Cardiac septum (tissue), 1 donor: ENCODE measurements at regions not wholly inside any gene's neighbourhood (a gene's known extent, or its start where the extent isn't known, plus 50 kb on each side); places are given as distances from the start of the nearest gene placed in this dataset.
"Not testable (repeated sequence)": the region's sequence is repeated elsewhere in the genome, so short reads cannot be mapped to it uniquely, and the experiment has no call there.

Experiments
- DNase-seq: peaks from one replicate; pipeline ENCODE4 v3.0.0-alpha.2; 2020; ENCODE audit warnings: low spot score
- intact Hi-C: fragments of 100-400 bp; cut with DNase I; formaldehyde crosslinking; loops from one replicate; pipeline ENCODE4 v1.14.0; 2022
- donor health status: DM: no; HTN: no; CAD: no.

- no peak for DNase-seq
- intact Hi-C loops, result no loop called here
These were observed 150.2 kb downstream of the UQCRFS1 start for GRCh38 chr19:29062475-29063435.

GRCh38 chr19:29060813-29061364, 152.1 kb downstream of the UQCRFS1 start:
- no peak for DNase-seq
- intact Hi-C loops, result no loop called here

GRCh38 chr19:29056535-29056934, 156.4 kb downstream of the UQCRFS1 start:
- intact Hi-C loops, result no loop called here
- no peak for DNase-seq

- DNase-seq, result peak; percentile 35
- intact Hi-C loops, result no loop called here
These were observed 157.9 kb downstream of the UQCRFS1 start for GRCh38 chr19:29054886-29055675.

GRCh38 chr19:29048873-29049272, 164.1 kb downstream of the UQCRFS1 start:
- DNase-seq, result no peak
- intact Hi-C loops, result no loop called here

- peak; percentile 27 for DNase-seq
- intact Hi-C loops, result no loop called here
These were observed 167.2 kb downstream of the UQCRFS1 start for GRCh38 chr19:29045679-29046254.

GRCh38 chr19:29044037-29044436, 168.9 kb downstream of the UQCRFS1 start:
- DNase-seq, result peak; percentile 24

GRCh38 chr19:29042450-29042849, 170.5 kb downstream of the UQCRFS1 start:
- peak; percentile 29 for DNase-seq
- intact Hi-C loops, result no loop called here

More at GRCh38 chr19:29044037-29044436, 168.9 kb downstream of the UQCRFS1 start:
- intact Hi-C loops, result no loop called here

GRCh38 chr19:29040951-29041350, 172.0 kb downstream of the UQCRFS1 start:
- intact Hi-C loops, result no loop called here
- no peak for DNase-seq

- peak; percentile 26 for DNase-seq
- intact Hi-C loops, result no loop called here
These were observed 172.7 kb downstream of the UQCRFS1 start for GRCh38 chr19:29040292-29040691.

GRCh38 chr19:29039036-29039435, 173.9 kb downstream of the UQCRFS1 start:
- intact Hi-C loops, DNase-seq: not testable (repeated sequence)

GRCh38 chr19:29031216-29031615, 181.7 kb downstream of the UQCRFS1 start:
- DNase-seq, result no peak
- intact Hi-C loops, result no loop called here

GRCh38 chr19:29029268-29029958, 183.5 kb downstream of the UQCRFS1 start:
- intact Hi-C loops, result no loop called here

GRCh38 chr19:29022599-29022998, 190.4 kb downstream of the UQCRFS1 start:
- intact Hi-C loops, result no loop called here
- DNase-seq, result no peak

More at GRCh38 chr19:29029268-29029958, 183.5 kb downstream of the UQCRFS1 start:
- peak; percentile 65 for DNase-seq

GRCh38 chr19:29022165-29022564, 190.8 kb downstream of the UQCRFS1 start:
- DNase-seq, result peak; percentile 39
- intact Hi-C loops, result no loop called here

GRCh38 chr19:29021232-29021916, 191.6 kb downstream of the UQCRFS1 start:
- peak; percentile 20 for DNase-seq
- intact Hi-C loops, result no loop called here

GRCh38 chr19:29019403-29019802, 193.5 kb downstream of the UQCRFS1 start:
- peak; percentile 44 for DNase-seq
- intact Hi-C loops, result no loop called here

GRCh38 chr19:29018542-29018941, 194.4 kb downstream of the UQCRFS1 start:
- peak; percentile 70 for DNase-seq
- intact Hi-C loops, result no loop called here

GRCh38 chr19:29017788-29018187, 195.2 kb downstream of the UQCRFS1 start:
- DNase-seq, result peak; percentile 47
- intact Hi-C loops, result no loop called here
